ENCODE measurements at regions not wholly inside any gene's neighbourhood (a gene's known extent, or its start where the extent isn't known, plus 50 kb on each side); places are given as distances from the start of the nearest gene placed in this dataset.

DNA sequence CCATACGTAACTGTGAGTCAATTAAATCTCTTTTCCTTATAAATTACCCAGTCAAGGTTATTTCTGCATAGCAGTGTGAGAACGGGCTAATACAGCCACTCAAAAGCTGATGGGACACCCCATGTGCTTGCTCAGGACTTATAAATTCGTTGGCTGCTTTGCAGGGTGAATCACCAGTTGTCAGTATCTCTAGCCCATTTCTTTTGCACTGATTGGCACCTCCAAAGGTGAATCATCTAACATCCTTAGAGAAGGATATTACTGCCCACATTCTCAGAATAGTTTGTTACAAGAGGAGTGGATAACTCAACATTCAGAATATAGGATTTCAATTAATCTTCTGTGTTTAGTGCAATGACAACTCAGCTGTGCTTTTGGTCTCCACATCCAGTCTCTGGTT, 601.5 kb downstream of the KCNH5 start:
- TF ChIP-seq CTCF (IDR thresholded peaks at IDR 0.05) (no peak), POLR2AphosphoS5 (IDR thresholded peaks at IDR 0.05; ENCODE audit: insufficient read depth in 1 of 2, low read depth in 1 of 2) (no peak), POLR2A (IDR thresholded peaks at IDR 0.05) (no peak)

Measured in vagina (tissue), 2 donors.